ENCODE measurements at regions not wholly inside any gene's neighbourhood (a gene's known extent, or its start where the extent isn't known, plus 50 kb on each side); places are given as distances from the start of the nearest gene placed in this dataset.

- Histone ChIP-seq H3K27me3 (ENCODE audit: insufficient read depth, low read length) (0 out of 2 replicates have a peak, but pooled peaks cover 3% of the 10 kb centered on the region), H3K36me3 (ENCODE audit: insufficient read depth, low read length) (no peaks in the 10 kb centered on the region), H3K79me2 (ENCODE audit: control insufficient read depth, insufficient read depth, low read length, unreplicated experiment) (no peaks in the 10 kb centered on the region), H3K27ac (ENCODE audit: low read depth, low read length) (no peak overlapping the region), H3K4me1 (ENCODE audit: control insufficient read depth, insufficient read depth, low read length, unreplicated experiment) (no peaks in the 10 kb centered on the region), H2AFZ (ENCODE audit: low read length, unreplicated experiment) (no peak overlapping the region), H3K4me3 (ENCODE audit: low read depth, low read length) (no peak overlapping the region)
Measured at GRCh38 chr4:165738571-165738970, 134.5 kb upstream of the TLL1 start.

GRCh38 chr4:165740911-165741310 lies 132.1 kb upstream of the TLL1 start:
- H3K27me3 ChIP-seq (ENCODE audit: insufficient read depth, low read length): no peaks in the 10 kb centered on the region
- no peaks in the 10 kb centered on the region for H3K79me2 ChIP-seq (ENCODE audit: control insufficient read depth, insufficient read depth, low read length, unreplicated experiment)
- no peak overlapping the region for H3K27ac ChIP-seq (ENCODE audit: low read depth, low read length)
- H3K4me3 ChIP-seq (ENCODE audit: low read depth, low read length): no peak overlapping the region
- no peaks in the 10 kb centered on the region for H3K4me1 ChIP-seq (ENCODE audit: control insufficient read depth, insufficient read depth, low read length, unreplicated experiment)
- no peaks in the 10 kb centered on the region for H3K36me3 ChIP-seq (ENCODE audit: insufficient read depth, low read length)
- H2AFZ ChIP-seq (ENCODE audit: low read length, unreplicated experiment): no peak overlapping the region

DNA sequence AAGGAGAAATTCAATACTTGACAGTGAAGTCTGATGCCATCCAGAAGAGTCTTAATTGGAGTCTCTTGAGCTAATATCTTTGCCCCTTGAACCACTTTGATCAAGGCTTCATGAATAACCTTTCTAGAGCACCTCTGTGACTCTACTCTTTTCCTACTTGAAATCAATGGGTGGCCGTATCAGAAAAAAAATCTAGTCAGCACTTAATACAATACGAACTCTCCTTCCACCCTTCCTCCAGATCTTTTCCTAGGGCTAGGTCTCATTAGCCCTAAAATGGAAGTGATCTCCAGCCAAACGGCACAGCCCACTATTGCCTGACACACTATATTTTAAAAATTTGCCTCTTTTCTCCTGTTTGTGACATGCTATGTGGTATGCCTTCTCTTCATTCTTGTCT lies 129.6 kb upstream of the TLL1 start:
- Histone ChIP-seq H3K27ac (ENCODE audit: low read depth, low read length) (no peak overlapping the region), H3K36me3 (ENCODE audit: insufficient read depth, low read length) (no peaks in the 10 kb centered on the region), H3K27me3 (ENCODE audit: insufficient read depth, low read length) (no peaks in the 10 kb centered on the region), H3K4me1 (ENCODE audit: control insufficient read depth, insufficient read depth, low read length, unreplicated experiment) (no peaks in the 10 kb centered on the region), H3K79me2 (ENCODE audit: control insufficient read depth, insufficient read depth, low read length, unreplicated experiment) (no peaks in the 10 kb centered on the region), H2AFZ (ENCODE audit: low read length, unreplicated experiment) (no peak overlapping the region), H3K4me3 (ENCODE audit: low read depth, low read length) (no peak overlapping the region)

- Histone ChIP-seq H3K4me3 (ENCODE audit: low read depth, low read length) (no peak overlapping the region), H3K27me3 (ENCODE audit: insufficient read depth, low read length) (no peaks in the 10 kb centered on the region), H3K79me2 (ENCODE audit: control insufficient read depth, insufficient read depth, low read length, unreplicated experiment) (no peaks in the 10 kb centered on the region), H3K36me3 (ENCODE audit: insufficient read depth, low read length) (no peaks in the 10 kb centered on the region), H3K27ac (ENCODE audit: low read depth, low read length) (no peak overlapping the region), H3K4me1 (ENCODE audit: control insufficient read depth, insufficient read depth, low read length, unreplicated experiment) (no peaks in the 10 kb centered on the region), H2AFZ (ENCODE audit: low read length, unreplicated experiment) (no peak overlapping the region)
Measured at GRCh38 chr4:165744370-165744769, 128.7 kb upstream of the TLL1 start.

DNA sequence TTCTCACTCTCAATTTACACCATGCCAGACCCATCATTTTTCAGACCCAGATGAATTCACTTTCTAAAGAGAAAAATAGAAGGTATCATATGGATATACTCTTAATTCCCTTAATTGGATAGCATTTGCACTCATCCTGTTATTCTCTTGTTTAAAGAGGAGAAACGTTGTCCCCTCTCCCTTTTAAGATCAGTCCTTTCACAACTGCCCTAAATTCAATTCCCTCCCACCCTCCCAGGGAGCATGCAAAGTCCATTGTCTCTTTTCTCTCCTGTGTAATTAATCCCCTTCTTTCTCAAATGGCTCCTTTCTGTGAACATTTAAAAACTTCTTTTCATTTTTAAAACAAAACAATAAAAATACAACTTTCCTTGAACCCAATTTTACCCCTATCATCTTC lies 124.7 kb upstream of the TLL1 start:
- Histone ChIP-seq H3K4me1 (ENCODE audit: control insufficient read depth, insufficient read depth, low read length, unreplicated experiment) (no peaks in the 10 kb centered on the region), H3K79me2 (ENCODE audit: control insufficient read depth, insufficient read depth, low read length, unreplicated experiment) (no peaks in the 10 kb centered on the region), H3K27me3 (ENCODE audit: insufficient read depth, low read length) (0 out of 2 replicates have a peak, but pooled peaks cover 7% of the 10 kb centered on the region), H3K4me3 (ENCODE audit: low read depth, low read length) (no peak overlapping the region), H3K36me3 (ENCODE audit: insufficient read depth, low read length) (no peaks in the 10 kb centered on the region), H2AFZ (ENCODE audit: low read length, unreplicated experiment) (no peak overlapping the region), H3K27ac (ENCODE audit: low read depth, low read length) (no peak overlapping the region)

- H3K4me3 ChIP-seq (ENCODE audit: low read depth, low read length): no peak overlapping the region
Measured at GRCh38 chr4:165751882-165752281, 121.2 kb upstream of the TLL1 start.

DNA sequence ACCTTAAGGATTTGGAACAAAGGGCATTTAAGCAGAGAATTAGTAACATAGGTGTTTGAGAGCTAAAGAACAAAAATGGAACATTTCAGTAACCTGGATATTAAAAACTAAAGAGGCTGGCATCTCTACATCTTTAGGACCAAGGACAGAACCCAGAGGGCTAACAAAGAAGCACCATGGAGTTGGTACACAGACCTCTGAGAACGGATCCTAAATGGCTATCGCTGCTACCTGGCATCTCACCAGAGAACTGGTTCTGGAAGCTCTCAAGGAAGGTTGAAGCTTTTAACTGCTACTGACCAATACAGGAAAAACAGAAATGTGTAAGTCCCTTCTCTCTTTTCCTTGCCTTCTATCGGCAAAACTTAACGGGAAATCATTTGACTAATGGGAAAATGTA lies 118.4 kb upstream of the TLL1 start:
- no peak overlapping the region for H3K4me3 ChIP-seq (ENCODE audit: low read depth, low read length)
- no peak overlapping the region for H3K27ac ChIP-seq (ENCODE audit: low read depth, low read length)
- 0 out of 2 replicates have a peak, but pooled peaks cover 7% of the 10 kb centered on the region for H3K27me3 ChIP-seq (ENCODE audit: insufficient read depth, low read length)
- H3K79me2 ChIP-seq (ENCODE audit: control insufficient read depth, insufficient read depth, low read length, unreplicated experiment): no peaks in the 10 kb centered on the region
- H3K36me3 ChIP-seq (ENCODE audit: insufficient read depth, low read length): no peaks in the 10 kb centered on the region
- no peaks in the 10 kb centered on the region for H3K4me1 ChIP-seq (ENCODE audit: control insufficient read depth, insufficient read depth, low read length, unreplicated experiment)
- H2AFZ ChIP-seq (ENCODE audit: low read length, unreplicated experiment): no peak overlapping the region

More at GRCh38 chr4:165751882-165752281, 121.2 kb upstream of the TLL1 start:
- Histone ChIP-seq H3K79me2 (ENCODE audit: control insufficient read depth, insufficient read depth, low read length, unreplicated experiment) (no peaks in the 10 kb centered on the region), H3K36me3 (ENCODE audit: insufficient read depth, low read length) (no peaks in the 10 kb centered on the region), H2AFZ (ENCODE audit: low read length, unreplicated experiment) (no peak overlapping the region), H3K4me1 (ENCODE audit: control insufficient read depth, insufficient read depth, low read length, unreplicated experiment) (no peaks in the 10 kb centered on the region), H3K27ac (ENCODE audit: low read depth, low read length) (no peak overlapping the region), H3K27me3 (ENCODE audit: insufficient read depth, low read length) (0 out of 2 replicates have a peak, but pooled peaks cover 7% of the 10 kb centered on the region)

DNA sequence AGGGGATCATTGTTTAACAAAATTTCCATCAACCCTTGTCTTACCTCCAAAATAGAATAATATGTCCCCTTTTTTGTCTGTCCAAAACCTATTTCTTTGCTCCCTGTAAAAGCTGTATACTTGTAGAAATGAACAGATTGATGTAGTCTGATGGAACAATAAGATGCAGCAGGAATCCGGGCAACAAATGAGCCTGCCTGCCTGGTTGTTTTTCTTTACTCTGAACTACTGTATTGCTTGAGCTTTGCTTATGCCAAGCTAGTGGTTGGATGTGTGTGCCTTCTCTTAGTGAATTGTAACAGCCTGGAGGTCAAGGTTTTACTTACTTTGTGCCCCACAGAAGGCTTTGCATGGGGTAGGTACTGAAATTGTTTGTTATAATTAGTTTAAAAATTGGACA lies 116.2 kb upstream of the TLL1 start:
- Histone ChIP-seq H3K79me2 (ENCODE audit: control insufficient read depth, insufficient read depth, low read length, unreplicated experiment) (no peaks in the 10 kb centered on the region), H3K4me3 (ENCODE audit: low read depth, low read length) (no peak overlapping the region), H3K27ac (ENCODE audit: low read depth, low read length) (no peak overlapping the region), H3K36me3 (ENCODE audit: insufficient read depth, low read length) (no peaks in the 10 kb centered on the region), H3K4me1 (ENCODE audit: control insufficient read depth, insufficient read depth, low read length, unreplicated experiment) (no peaks in the 10 kb centered on the region), H3K27me3 (ENCODE audit: insufficient read depth, low read length) (0 out of 2 replicates have a peak, but pooled peaks cover under 1% of the 10 kb centered on the region), H2AFZ (ENCODE audit: low read length, unreplicated experiment) (no peak overlapping the region)

DNA sequence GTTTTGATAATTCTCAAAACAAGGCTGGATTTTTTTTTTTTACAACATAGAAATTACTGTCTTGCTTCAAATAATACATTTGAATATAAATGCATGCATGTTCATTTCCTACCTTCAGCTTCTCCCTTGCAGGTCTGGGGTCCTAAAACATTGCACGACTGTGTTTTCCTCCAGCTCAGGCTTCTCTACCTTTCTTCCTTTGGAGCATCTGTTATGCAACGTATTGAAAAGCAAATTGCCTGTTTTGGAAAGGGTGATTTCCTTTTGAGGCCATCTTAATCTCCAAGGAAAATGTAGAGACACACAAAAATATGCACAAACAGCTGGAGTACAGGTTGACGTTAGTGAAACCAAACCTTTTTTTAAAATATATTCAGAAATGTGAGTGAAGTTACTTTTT lies 115.6 kb upstream of the TLL1 start:
- Histone ChIP-seq H3K27me3 (ENCODE audit: insufficient read depth, low read length) (no peaks in the 10 kb centered on the region), H3K4me3 (ENCODE audit: low read depth, low read length) (no peak overlapping the region), H2AFZ (ENCODE audit: low read length, unreplicated experiment) (no peak overlapping the region), H3K27ac (ENCODE audit: low read depth, low read length) (no peak overlapping the region), H3K4me1 (ENCODE audit: control insufficient read depth, insufficient read depth, low read length, unreplicated experiment) (no peaks in the 10 kb centered on the region), H3K79me2 (ENCODE audit: control insufficient read depth, insufficient read depth, low read length, unreplicated experiment) (no peaks in the 10 kb centered on the region), H3K36me3 (ENCODE audit: insufficient read depth, low read length) (no peaks in the 10 kb centered on the region)

DNA sequence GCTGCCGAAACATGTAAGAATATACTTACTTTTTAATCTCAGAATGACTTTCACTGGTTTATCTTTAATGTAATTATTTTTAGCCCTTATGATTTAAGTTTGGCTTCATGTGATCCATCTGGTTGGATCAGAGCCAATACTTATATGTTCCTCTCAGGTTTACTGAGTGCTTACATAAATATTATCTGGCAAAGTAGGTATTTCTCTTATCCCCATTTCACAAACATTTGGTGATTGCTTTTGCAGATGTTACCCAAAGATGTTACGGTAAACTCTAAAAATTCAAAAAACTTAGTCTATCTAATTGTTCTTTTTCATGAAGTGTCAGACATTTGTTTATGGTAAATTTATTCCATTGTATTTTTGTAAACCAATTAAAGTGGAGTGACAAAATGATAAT lies 115.0 kb upstream of the TLL1 start:
- Histone ChIP-seq H3K27ac (ENCODE audit: low read depth, low read length) (no peak overlapping the region), H3K4me1 (ENCODE audit: control insufficient read depth, insufficient read depth, low read length, unreplicated experiment) (no peaks in the 10 kb centered on the region), H3K36me3 (ENCODE audit: insufficient read depth, low read length) (no peaks in the 10 kb centered on the region), H3K4me3 (ENCODE audit: low read depth, low read length) (no peak overlapping the region), H2AFZ (ENCODE audit: low read length, unreplicated experiment) (no peak overlapping the region), H3K27me3 (ENCODE audit: insufficient read depth, low read length) (no peaks in the 10 kb centered on the region), H3K79me2 (ENCODE audit: control insufficient read depth, insufficient read depth, low read length, unreplicated experiment) (no peaks in the 10 kb centered on the region)

DNA sequence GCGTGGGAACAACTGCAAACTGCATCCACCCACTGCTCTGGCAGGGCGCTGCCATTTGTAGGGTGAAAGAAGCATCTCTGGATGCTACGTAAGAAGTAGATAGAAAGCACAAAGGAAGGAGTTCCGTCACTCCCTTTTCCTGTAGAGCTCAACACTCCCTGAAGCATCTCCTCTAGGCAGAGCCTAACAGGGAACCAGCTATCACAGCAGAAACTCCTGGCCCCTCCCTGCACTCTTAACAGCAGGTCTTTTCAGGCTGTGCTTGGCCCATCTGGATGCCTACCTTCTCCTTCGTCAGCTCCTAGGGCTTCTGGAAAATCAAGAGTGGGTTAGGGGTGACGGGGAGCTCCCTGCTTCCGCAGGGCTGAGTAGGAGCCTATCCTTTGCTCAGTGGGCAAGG lies 112.9 kb upstream of the TLL1 start:
- Histone ChIP-seq H3K4me3 (ENCODE audit: low read depth, low read length) (no peak overlapping the region), H3K36me3 (ENCODE audit: insufficient read depth, low read length) (no peaks in the 10 kb centered on the region), H2AFZ (ENCODE audit: low read length, unreplicated experiment) (no peak overlapping the region), H3K79me2 (ENCODE audit: control insufficient read depth, insufficient read depth, low read length, unreplicated experiment) (no peaks in the 10 kb centered on the region), H3K27ac (ENCODE audit: low read depth, low read length) (no peak overlapping the region), H3K27me3 (ENCODE audit: insufficient read depth, low read length) (no peaks in the 10 kb centered on the region), H3K4me1 (ENCODE audit: control insufficient read depth, insufficient read depth, low read length, unreplicated experiment) (no peaks in the 10 kb centered on the region)
